PC-3 (cell line): ENCODE measurements at regions not wholly inside any gene's neighbourhood (a gene's known extent, or its start where the extent isn't known, plus 50 kb on each side); places are given as distances from the start of the nearest gene placed in this dataset.

ENCODE experiments used
- CTCF ChIP-seq: fragments of 300-600 bp; sonication (generic); conservative IDR thresholded peaks from 2 replicates; pipeline ENCODE4 v1.5.1; 2017; ENCODE audit warnings: antibody characterized with exemption, low read depth, mild to moderate bottlenecking, low read length
- EZH2 ChIP-seq: fragments of 300-600 bp; sonication (generic); IDR thresholded peaks from one replicate; pipeline ENCODE4 v1.6.1; 2017; ENCODE audit warnings: antibody characterized with exemption, mild to moderate bottlenecking, low read length; ENCODE audit not compliant: unreplicated experiment

GRCh38 chr4:107213880-107214279 is 177.8 kb upstream of the DKK2 start:
- no peak for TF ChIP-seq CTCF
- no peak for TF ChIP-seq EZH2
